Activated T-helper 17 cell treated with anti-CD3 and anti-CD28 coated beads, Interleukin-2, amount 50 U/mL, for 72 hours (primary cell): ENCODE measurements at regions not wholly inside any gene's neighbourhood (a gene's known extent, or its start where the extent isn't known, plus 50 kb on each side); places are given as distances from the start of the nearest gene placed in this dataset.

ENCODE experiments used
- ATAC-seq: fragments of 150-1000 bp; cut with Tn5 transposase; replicated peaks from 2 replicates; pipeline ENCODE4 v1.10.0; 2021; ENCODE audit warnings: mild to moderate bottlenecking, moderate library complexity
- H3K27ac Mint-ChIP-seq: one replicate; pipeline ENCODE4 v1.8.0; 2022; ENCODE audit warnings: mixed read lengths
- H3K27me3 Mint-ChIP-seq: one replicate; pipeline ENCODE4 v1.8.0; 2022; ENCODE audit warnings: mixed read lengths
- H3K36me3 Mint-ChIP-seq: one replicate; pipeline ENCODE4 v1.8.0; 2022; ENCODE audit warnings: low read depth, mild to moderate bottlenecking, mixed read lengths
- H3K4me1 Mint-ChIP-seq: one replicate; pipeline ENCODE4 v1.8.0; 2022; ENCODE audit warnings: mixed read lengths
- H3K4me3 Mint-ChIP-seq: one replicate; pipeline ENCODE4 v1.8.0; 2022; ENCODE audit warnings: mild to moderate bottlenecking, mixed read lengths
- H3K9me3 Mint-ChIP-seq: one replicate; pipeline ENCODE4 v1.8.0; 2022; ENCODE audit warnings: mixed read lengths

DNA sequence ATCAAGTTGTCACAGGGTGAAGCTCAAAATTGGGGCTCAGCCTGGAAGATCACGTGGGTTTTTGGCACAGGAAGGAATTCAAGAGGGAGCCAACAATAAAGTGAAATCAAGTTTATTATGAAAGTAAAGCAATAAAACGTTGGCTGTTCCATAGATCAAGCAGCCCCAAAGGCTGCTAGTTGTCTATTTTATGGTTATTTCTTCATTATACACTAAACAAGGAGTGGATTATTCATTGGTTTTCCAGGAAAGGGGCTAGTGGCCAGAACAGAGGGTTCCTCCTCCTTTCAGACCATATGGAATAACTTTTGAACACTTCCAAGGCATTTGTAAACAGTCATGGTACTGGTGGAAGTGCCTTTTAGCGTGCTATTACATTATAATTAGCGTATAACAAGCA, 723.5 kb upstream of the ADAMTS5 start:
- H3K36me3 Mint-ChIP-seq: no peaks in the 10 kb centered on the region
- H3K27ac Mint-ChIP-seq: no peak overlapping the region
- H3K4me1 Mint-ChIP-seq: no peaks in the 10 kb centered on the region
- peaks cover 6% of the 10 kb centered on the region for H3K27me3 Mint-ChIP-seq
- ATAC-seq: no peak
- peaks cover 8% of the 10 kb centered on the region for H3K9me3 Mint-ChIP-seq
- no peak overlapping the region for H3K4me3 Mint-ChIP-seq

DNA sequence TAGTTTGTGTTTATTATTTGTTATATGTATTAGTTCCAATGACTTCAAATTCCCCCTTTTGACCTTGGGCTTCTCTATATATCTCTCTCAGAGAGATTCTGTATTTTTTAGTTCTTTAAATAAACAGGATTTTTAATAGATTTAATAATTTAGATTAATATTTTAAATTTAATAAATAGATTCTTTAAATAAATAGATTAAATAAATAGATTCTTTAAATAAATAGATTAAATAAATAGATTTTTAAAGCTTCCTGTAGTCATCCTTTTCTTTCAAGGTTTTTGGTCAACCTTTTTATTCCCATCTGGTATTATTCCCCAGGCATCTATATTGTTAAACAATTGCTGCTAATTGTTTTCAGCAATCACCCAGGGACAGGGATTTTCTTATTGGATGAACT, 721.9 kb upstream of the ADAMTS5 start:
- no peaks in the 10 kb centered on the region for H3K4me1 Mint-ChIP-seq
- peaks cover 8% of the 10 kb centered on the region for H3K9me3 Mint-ChIP-seq
- no peaks in the 10 kb centered on the region for H3K36me3 Mint-ChIP-seq
- ATAC-seq: no peak
- peaks cover 3% of the 10 kb centered on the region for H3K27me3 Mint-ChIP-seq
- no peak overlapping the region for H3K27ac Mint-ChIP-seq
- no peak overlapping the region for H3K4me3 Mint-ChIP-seq

DNA sequence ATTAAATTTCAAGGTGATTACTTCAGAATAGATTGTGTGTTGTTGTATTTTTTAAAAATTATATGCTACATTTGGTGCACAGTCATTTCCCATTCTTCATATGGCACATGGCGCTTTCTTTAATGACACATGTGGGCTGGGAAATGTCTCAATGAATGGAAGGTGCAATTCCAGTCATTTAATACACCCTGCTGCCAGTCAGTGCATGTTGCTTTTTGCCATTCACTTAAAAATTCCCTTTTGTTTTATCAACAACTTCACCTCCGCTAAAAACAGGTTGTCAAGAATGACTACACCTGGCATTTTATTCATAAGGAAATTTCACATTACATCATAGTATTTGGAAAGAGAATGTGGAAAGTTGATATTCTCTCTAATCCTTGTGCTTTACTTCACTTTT, 716.4 kb upstream of the ADAMTS5 start:
- Mint-ChIP-seq H3K4me3 (no peak overlapping the region), H3K36me3 (no peaks in the 10 kb centered on the region), H3K9me3 (peaks cover 2% of the 10 kb centered on the region), H3K27me3 (no peaks in the 10 kb centered on the region), H3K4me1 (no peaks in the 10 kb centered on the region), H3K27ac (no peak overlapping the region)
- ATAC-seq: no peak

DNA sequence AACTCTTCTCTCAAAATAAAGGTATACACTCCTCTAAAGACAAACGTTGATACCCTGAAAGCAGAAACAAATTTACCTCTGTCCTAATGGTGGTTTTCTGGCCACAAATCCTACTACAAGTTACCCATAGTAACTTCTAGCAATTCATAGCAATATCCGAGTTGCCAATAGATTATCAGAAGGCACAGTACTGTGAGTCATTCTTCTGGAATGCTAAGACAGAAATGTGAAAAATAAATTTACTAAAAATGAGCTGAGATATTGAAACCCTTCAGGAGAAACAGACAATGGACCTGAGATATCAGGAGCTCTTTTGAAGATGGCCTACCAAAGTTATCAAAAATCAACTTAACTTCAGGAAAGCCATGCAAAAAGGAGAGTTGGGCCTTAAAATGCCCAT, 715.0 kb upstream of the ADAMTS5 start:
- H3K27me3 Mint-ChIP-seq: no peaks in the 10 kb centered on the region
- no peak for ATAC-seq
- H3K4me3 Mint-ChIP-seq: no peak overlapping the region
- no peaks in the 10 kb centered on the region for H3K36me3 Mint-ChIP-seq
- no peak overlapping the region for H3K27ac Mint-ChIP-seq
- H3K4me1 Mint-ChIP-seq: no peaks in the 10 kb centered on the region
- H3K9me3 Mint-ChIP-seq: no peaks in the 10 kb centered on the region

DNA sequence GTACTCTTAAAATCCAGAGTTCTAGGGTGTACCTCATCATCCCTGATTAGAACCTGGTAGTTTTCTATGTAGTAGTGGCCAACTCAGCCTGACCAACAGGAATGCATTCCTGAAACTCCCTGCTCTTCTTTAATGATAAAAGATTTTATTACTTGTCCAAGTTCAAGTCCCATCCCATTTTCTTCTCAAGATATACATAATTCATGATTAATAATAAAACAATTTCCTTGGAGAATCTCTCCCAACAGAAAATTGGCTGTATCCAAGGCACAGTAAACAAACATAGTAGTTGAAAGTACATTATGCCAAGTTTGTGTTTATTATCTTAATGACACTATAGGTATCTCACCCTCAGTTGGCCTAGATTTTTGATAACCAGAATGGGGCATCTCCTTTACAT, 714.1 kb upstream of the ADAMTS5 start:
- no peak overlapping the region for H3K27ac Mint-ChIP-seq
- H3K36me3 Mint-ChIP-seq: no peaks in the 10 kb centered on the region
- no peak for ATAC-seq
- no peak overlapping the region for H3K4me3 Mint-ChIP-seq
- H3K4me1 Mint-ChIP-seq: no peaks in the 10 kb centered on the region
- no peaks in the 10 kb centered on the region for H3K9me3 Mint-ChIP-seq
- H3K27me3 Mint-ChIP-seq: no peaks in the 10 kb centered on the region

DNA sequence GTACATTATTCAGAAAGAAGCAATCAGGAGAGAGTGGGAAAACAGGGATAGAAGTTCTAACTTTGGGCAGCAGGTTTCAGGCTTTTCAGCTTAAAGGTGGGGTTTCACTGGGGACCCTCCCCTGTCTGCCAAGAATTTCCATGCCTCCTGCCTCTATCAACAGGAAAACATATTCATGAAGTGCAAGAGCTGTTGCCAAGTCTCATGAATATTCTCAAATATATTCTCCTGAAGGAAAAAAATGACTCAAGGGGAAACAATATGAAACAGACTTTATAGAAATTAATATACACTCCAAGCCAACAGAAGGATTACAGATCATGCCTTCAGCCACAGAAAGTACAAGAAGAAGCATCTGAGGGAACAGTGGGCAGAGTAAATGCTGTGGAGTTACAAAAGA, 713.3 kb upstream of the ADAMTS5 start:
- Mint-ChIP-seq H3K9me3 (no peaks in the 10 kb centered on the region), H3K4me3 (no peak overlapping the region), H3K4me1 (no peaks in the 10 kb centered on the region), H3K27ac (no peak overlapping the region), H3K27me3 (no peaks in the 10 kb centered on the region), H3K36me3 (no peaks in the 10 kb centered on the region)
- ATAC-seq: no peak

DNA sequence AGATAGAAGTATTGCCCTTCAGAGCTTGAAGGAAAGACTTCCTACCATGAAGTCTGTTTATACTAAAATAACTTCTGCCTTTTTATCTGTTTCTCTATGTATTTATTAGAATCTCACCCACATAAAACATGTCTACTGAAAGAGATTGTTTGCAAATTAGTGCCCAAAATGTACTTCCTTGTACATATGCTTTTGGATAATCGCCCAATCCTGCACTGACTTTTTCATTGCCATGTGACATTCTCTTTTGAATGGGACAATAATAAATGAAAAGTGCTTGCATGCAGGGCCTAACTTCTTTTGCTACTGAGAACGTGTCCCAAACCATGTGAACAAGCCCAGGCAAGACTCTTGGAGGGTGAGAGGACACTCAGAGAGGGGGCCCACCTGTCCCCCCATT, 711.6 kb upstream of the ADAMTS5 start:
- no peak for ATAC-seq
- H3K4me1 Mint-ChIP-seq: no peaks in the 10 kb centered on the region
- H3K27me3 Mint-ChIP-seq: no peaks in the 10 kb centered on the region
- no peak overlapping the region for H3K27ac Mint-ChIP-seq
- H3K36me3 Mint-ChIP-seq: no peaks in the 10 kb centered on the region
- H3K9me3 Mint-ChIP-seq: no peaks in the 10 kb centered on the region
- H3K4me3 Mint-ChIP-seq: no peak overlapping the region

DNA sequence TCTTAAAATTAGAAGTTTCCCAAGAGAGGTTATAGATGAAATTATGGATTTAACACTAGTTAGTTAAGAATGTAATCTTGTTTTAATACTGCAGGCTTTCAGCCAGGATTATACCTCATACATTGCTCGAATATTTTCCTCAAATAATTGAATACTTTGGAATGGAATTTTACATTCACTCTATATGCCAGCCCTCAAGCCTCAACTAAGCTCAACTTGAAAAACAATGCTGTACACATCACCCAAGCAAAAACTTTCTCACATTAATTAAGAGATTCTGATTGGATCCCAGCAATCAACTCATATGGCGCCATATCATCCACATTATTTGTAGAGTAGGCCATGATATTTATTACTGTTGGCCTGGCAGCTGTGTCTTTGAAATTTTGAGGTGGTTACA, 710.7 kb upstream of the ADAMTS5 start:
- H3K27me3 Mint-ChIP-seq: no peaks in the 10 kb centered on the region
- ATAC-seq: no peak
- no peak overlapping the region for H3K27ac Mint-ChIP-seq
- no peaks in the 10 kb centered on the region for H3K4me1 Mint-ChIP-seq
- H3K36me3 Mint-ChIP-seq: no peaks in the 10 kb centered on the region
- H3K9me3 Mint-ChIP-seq: no peaks in the 10 kb centered on the region
- no peak overlapping the region for H3K4me3 Mint-ChIP-seq

DNA sequence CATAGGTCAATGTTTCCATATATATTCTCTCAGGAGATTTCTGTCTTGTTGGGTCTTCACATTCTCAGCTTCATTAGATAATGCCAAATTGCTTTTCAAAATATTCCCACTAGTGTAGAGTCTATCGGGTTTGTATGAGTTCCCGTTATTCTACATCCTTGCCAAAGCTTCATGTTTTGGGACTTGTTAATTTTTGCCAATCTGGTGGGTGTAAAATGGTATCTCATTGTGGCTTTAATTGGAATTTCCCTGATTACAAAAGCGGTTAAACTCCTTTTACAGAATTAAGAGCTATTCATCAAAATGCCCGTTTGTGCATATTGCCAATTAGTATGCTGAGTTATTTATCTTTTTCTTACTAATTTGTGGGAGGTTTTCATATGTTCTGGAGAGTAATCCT, 708.4 kb upstream of the ADAMTS5 start:
- Mint-ChIP-seq H3K9me3 (no peaks in the 10 kb centered on the region), H3K4me3 (no peak overlapping the region), H3K36me3 (no peaks in the 10 kb centered on the region), H3K27ac (no peak overlapping the region), H3K4me1 (no peaks in the 10 kb centered on the region), H3K27me3 (no peaks in the 10 kb centered on the region)
- no peak for ATAC-seq

DNA sequence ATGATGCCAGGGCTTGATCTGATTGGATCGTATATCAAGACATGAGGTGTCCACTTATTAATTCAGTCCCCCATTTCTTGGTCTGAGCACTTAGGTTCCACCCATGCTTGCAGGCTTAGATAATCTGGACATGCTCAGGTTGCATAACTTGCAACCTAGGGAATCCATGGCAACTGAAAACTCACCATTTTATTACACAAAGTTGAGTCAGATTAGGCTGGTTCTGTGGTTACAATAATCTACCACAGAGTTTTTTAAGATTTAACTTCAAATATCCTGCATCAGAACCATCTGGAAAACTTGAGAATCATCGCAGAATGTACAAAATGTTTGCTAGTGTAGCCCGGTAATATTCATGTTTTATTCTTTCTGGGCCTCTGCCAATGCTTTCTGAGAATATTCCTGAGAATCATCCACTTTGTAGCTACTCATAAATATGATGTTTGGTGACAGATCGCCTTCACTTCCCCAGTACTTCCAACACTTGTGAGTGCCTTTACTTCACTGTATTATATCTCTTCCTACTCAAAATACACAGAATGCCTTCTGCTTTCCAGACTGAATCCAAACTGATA, 707.2 kb upstream of the ADAMTS5 start:
- no peaks in the 10 kb centered on the region for H3K27me3 Mint-ChIP-seq
- no peak for ATAC-seq
- no peaks in the 10 kb centered on the region for H3K9me3 Mint-ChIP-seq

DNA sequence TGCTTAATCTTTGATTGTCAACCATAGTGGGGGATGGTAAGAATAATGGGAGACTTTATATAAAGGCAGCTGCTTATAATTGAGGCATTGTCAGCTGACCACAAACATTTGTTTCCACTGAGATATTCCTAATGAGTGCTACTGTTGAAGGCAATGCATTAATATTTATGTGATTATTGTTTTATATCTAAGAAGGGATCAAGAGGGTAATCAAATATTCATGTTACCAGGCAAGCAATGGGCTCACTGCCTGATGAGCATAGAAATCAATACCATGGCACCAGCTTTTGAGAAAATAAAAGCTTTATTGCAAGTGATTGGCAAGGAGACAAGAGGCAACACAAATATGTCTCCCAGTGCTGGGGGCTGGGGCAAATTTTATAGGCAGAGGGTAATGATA, 706.7 kb upstream of the ADAMTS5 start:
- Mint-ChIP-seq H3K36me3 (no peaks in the 10 kb centered on the region), H3K4me3 (no peak overlapping the region), H3K4me1 (no peaks in the 10 kb centered on the region), H3K27me3 (no peaks in the 10 kb centered on the region), H3K9me3 (no peaks in the 10 kb centered on the region), H3K27ac (no peak overlapping the region)
- ATAC-seq: no peak

More for the DNA sequence above, 707.2 kb upstream of the ADAMTS5 start:
- Mint-ChIP-seq H3K27ac (no peak overlapping the region), H3K4me1 (no peaks in the 10 kb centered on the region), H3K36me3 (no peaks in the 10 kb centered on the region), H3K4me3 (no peak overlapping the region)

DNA sequence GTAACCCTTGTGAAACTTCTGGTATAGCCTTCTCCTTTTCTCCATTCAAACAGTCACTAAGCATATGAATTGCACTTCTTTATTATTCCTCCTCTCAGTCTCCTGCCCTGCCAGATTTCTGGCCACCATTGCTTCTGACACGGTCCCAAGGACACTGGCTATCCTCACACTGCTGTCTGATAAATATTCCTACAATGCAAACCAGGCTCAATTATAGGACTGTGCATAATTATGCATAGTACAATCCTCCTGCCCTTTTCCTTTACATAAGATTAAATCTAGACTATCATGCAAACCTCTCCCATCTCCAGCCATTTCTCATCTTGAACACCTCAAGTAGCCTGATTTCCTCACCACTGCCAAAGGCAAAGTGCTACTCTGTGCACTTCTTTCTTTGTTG, 704.3 kb upstream of the ADAMTS5 start:
- ATAC-seq: no peak
- Mint-ChIP-seq H3K27ac (no peak overlapping the region), H3K27me3 (no peaks in the 10 kb centered on the region), H3K4me1 (no peaks in the 10 kb centered on the region), H3K4me3 (no peak overlapping the region), H3K36me3 (no peaks in the 10 kb centered on the region), H3K9me3 (no peaks in the 10 kb centered on the region)

DNA sequence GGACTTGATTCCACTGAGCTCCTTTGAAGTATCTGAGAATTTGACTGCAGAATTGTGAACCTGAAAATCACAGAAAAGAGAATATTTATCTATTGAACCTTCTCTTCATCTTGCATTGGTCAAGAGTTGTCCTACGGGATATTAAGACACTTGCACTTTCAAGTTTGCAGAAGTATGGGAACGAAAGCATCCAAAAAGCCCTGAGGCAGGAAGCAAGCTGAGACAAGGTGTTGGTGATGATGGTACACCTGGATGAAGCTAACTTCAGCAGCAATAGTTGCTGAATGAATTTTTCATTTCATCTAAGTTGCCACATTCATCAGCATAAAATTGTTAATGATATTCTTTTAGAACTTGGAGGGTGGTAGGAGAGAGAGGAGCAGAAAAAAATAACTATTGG, 686.6 kb upstream of the ADAMTS5 start:
- Mint-ChIP-seq H3K27ac (no peak overlapping the region), H3K4me3 (no peak overlapping the region), H3K27me3 (no peaks in the 10 kb centered on the region), H3K9me3 (no peaks in the 10 kb centered on the region), H3K4me1 (no peaks in the 10 kb centered on the region), H3K36me3 (no peaks in the 10 kb centered on the region)
- ATAC-seq: no peak

DNA sequence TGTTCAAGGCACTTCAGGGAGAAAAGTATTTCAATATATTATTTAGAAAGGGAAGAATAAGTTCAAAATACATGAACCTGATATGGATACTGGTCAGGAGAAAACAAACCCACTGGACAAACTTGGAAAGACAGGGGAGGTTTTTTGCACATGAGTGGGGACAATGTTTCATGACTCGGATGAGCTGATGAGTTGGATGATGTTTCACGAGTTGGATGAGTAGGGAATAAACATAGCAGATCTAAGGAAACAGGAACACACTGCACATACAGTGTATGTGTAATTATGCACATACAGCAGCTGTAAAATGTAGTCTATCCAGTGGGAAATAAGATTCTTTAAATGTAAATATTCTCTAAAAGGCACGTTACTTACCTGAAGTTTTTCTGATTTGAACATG, 682.9 kb upstream of the ADAMTS5 start:
- no peaks in the 10 kb centered on the region for H3K27me3 Mint-ChIP-seq
- no peak overlapping the region for H3K4me3 Mint-ChIP-seq
- no peaks in the 10 kb centered on the region for H3K9me3 Mint-ChIP-seq
- ATAC-seq: no peak
- H3K27ac Mint-ChIP-seq: no peak overlapping the region
- H3K36me3 Mint-ChIP-seq: no peaks in the 10 kb centered on the region
- no peaks in the 10 kb centered on the region for H3K4me1 Mint-ChIP-seq

DNA sequence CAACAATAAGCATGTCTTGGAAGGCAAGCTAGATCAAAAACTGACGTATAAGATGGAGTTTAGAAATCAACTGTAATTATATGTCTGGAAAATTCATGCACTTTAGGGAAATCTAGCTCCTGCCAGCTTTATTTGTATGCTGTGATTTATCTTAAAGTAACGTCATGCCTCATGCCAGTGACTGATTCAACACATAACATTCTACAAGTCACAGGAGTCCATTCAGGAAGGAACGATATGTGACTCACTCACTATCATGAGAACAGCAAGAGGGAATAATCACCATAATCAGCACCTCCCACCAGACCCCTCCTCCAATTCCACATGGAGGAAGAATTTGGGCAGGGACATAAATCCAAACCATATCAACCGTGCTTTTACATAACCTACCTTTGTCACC, 682.4 kb upstream of the ADAMTS5 start:
- no peak overlapping the region for H3K4me3 Mint-ChIP-seq
- no peak for ATAC-seq
- no peaks in the 10 kb centered on the region for H3K4me1 Mint-ChIP-seq
- no peak overlapping the region for H3K27ac Mint-ChIP-seq
- no peaks in the 10 kb centered on the region for H3K36me3 Mint-ChIP-seq
- no peaks in the 10 kb centered on the region for H3K27me3 Mint-ChIP-seq
- H3K9me3 Mint-ChIP-seq: no peaks in the 10 kb centered on the region

DNA sequence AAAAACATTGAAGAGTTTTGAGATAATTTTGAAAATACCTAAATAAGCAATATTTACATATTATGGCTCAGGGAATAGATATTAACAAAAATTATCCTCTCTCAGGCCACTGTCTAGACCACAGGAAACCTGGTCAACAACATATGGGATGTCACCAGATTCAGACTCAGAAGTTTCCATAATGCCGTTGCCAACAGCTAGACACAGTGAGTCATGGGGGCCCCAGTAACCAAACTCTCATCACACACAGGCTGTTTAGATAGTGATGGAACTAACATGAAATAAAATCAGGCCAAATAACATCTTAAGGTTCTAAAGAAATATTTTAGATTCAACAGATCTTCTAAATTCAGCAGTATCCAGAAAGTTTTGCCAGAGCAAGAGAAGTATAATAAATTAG, 681.7 kb upstream of the ADAMTS5 start:
- no peak overlapping the region for H3K27ac Mint-ChIP-seq
- no peak overlapping the region for H3K4me3 Mint-ChIP-seq
- no peak for ATAC-seq
- H3K4me1 Mint-ChIP-seq: no peaks in the 10 kb centered on the region
- H3K27me3 Mint-ChIP-seq: no peaks in the 10 kb centered on the region
- no peaks in the 10 kb centered on the region for H3K9me3 Mint-ChIP-seq
- no peaks in the 10 kb centered on the region for H3K36me3 Mint-ChIP-seq
